OCI-LY1 (cell line): ENCODE measurements at regions not wholly inside any gene's neighbourhood (a gene's known extent, or its start where the extent isn't known, plus 50 kb on each side); places are given as distances from the start of the nearest gene placed in this dataset.

Experiments
- CTCF ChIP-seq: fragments of 200-600 bp; sonication (generic), shearing (Covaris generic); IDR thresholded peaks from 2 replicates; pipeline ENCODE4 v1.5.1; 2017; ENCODE audit warnings: mild to moderate bottlenecking, antibody characterized with exemption, low read length, moderate library complexity, mixed read lengths
- EZH2 ChIP-seq: fragments of 200-600 bp; sonication (generic), shearing (Covaris generic); IDR thresholded peaks from 2 replicates; pipeline ENCODE4 v1.8.0; 2017; ENCODE audit warnings: borderline replicate concordance, mixed run types, mild to moderate bottlenecking, antibody characterized with exemption, low read length, moderate library complexity, mixed read lengths

- TF ChIP-seq CTCF (no peak), EZH2 (no peak)
These were observed 169.1 kb downstream of the KCTD12 start for GRCh38 chr13:76717092-76717491.
